Hematopoietic multipotent progenitor cell treated with erythropoietin and hydrocortisone succinate and interleukin-3 and kit ligand, for 15 days (in vitro differentiated cells): ENCODE measurements at regions not wholly inside any gene's neighbourhood (a gene's known extent, or its start where the extent isn't known, plus 50 kb on each side); places are given as distances from the start of the nearest gene placed in this dataset.

Source experiments
- DNase-seq: peaks from one replicate; pipeline ENCODE4 v3.0.0-alpha.2; 2015; ENCODE audit warnings: low spot score

GRCh38 chr1:48052923-48053291 lies 55.7 kb upstream of the TRABD2B start:
- no peak for DNase-seq

GRCh38 chr1:48051466-48052126 lies 54.4 kb upstream of the TRABD2B start:
- DNase-seq = no peak

GRCh38 chr1:48049823-48050535 lies 52.8 kb upstream of the TRABD2B start:
- no peak for DNase-seq

GRCh38 chr1:48048980-48049379 lies 51.8 kb upstream of the TRABD2B start:
- no peak for DNase-seq

- no peak for DNase-seq
Measured at GRCh38 chr1:48048064-48048463, 50.9 kb upstream of the TRABD2B start.

GRCh38 chr1:48047116-48047515 lies 49.9 kb upstream of the TRABD2B start:
- DNase-seq = no peak
